ENCODE measurements at regions not wholly inside any gene's neighbourhood (a gene's known extent, or its start where the extent isn't known, plus 50 kb on each side); places are given as distances from the start of the nearest gene placed in this dataset.

GRCh38 chr9:25226901-25227686 is 451.1 kb downstream of the TUSC1 start:
- H3K9me2 ChIP-seq (replicated peaks; ENCODE audit: low read length), result no peaks in the 10 kb centered on the region
- ATAC-seq, result no peak
- BruUV-seq (replicated peaks), result no TSS peak
- no peak for TF ChIP-seq CTCF (conservative IDR thresholded peaks at IDR 0.05; ENCODE audit: low read depth, low read length)
- no peak for TF ChIP-seq EZH2 (IDR thresholded peaks at IDR 0.05; ENCODE audit: low read length, unreplicated experiment)
- TF ChIP-seq EZH2phosphoT487 (IDR thresholded peaks at IDR 0.05; ENCODE audit: borderline replicate concordance, low read length), result no peak
- H3K27ac ChIP-seq (ENCODE audit: low read length), result no peak overlapping the region
- ChIA-PET CTCF (no interaction called here), POLR2A (ENCODE audit: unreplicated experiment) (no interaction called here)
- H3F3A ChIP-seq (ENCODE audit: low read length, unreplicated experiment), result no peaks in the 10 kb centered on the region
- no peak overlapping the region for H3K4me2 ChIP-seq (ENCODE audit: low read length)
- no peak overlapping the region for H3K4me3 ChIP-seq (ENCODE audit: low read length)
- no peaks in the 10 kb centered on the region for H3K36me3 ChIP-seq (ENCODE audit: low read depth, low read length)
- no peak overlapping the region for H3K9ac ChIP-seq (ENCODE audit: low read length)
- H3K27me3 ChIP-seq (ENCODE audit: low read length), result no peaks in the 10 kb centered on the region
- no peaks in the 10 kb centered on the region for H4K20me1 ChIP-seq (ENCODE audit: low read length)
- no peaks in the 10 kb centered on the region for H3K9me3 ChIP-seq (ENCODE audit: low read length)
- H3K79me2 ChIP-seq (ENCODE audit: low read length), result no peaks in the 10 kb centered on the region
- intact Hi-C loops (cut with micrococcal nuclease), result no loop called here
- H2AFZ ChIP-seq (ENCODE audit: low read length), result no peak overlapping the region
- H3K4me1 ChIP-seq (ENCODE audit: insufficient read depth, low read length), result no peaks in the 10 kb centered on the region
- DNase-seq, result no peak

GRCh38 chr9:25225938-25226760 is 452.1 kb downstream of the TUSC1 start:
- H3K9me2 ChIP-seq (replicated peaks; ENCODE audit: low read length), result no peaks in the 10 kb centered on the region
- TF ChIP-seq EZH2phosphoT487 (IDR thresholded peaks at IDR 0.05; ENCODE audit: borderline replicate concordance, low read length), result no peak
- no peak for TF ChIP-seq EZH2 (IDR thresholded peaks at IDR 0.05; ENCODE audit: low read length, unreplicated experiment)
- no peak for TF ChIP-seq CTCF (conservative IDR thresholded peaks at IDR 0.05; ENCODE audit: low read depth, low read length)

More at GRCh38 chr9:25225938-25226760, 452.1 kb downstream of the TUSC1 start:
- no peaks in the 10 kb centered on the region for H3K79me2 ChIP-seq (ENCODE audit: low read length)
- intact Hi-C loops (cut with micrococcal nuclease), result no loop called here
- no TSS peak for BruUV-seq (replicated peaks)
- H2AFZ ChIP-seq (ENCODE audit: low read length), result no peak overlapping the region
- DNase-seq (no peak), ATAC-seq (no peak)
- H3K4me2 ChIP-seq (ENCODE audit: low read length), result no peak overlapping the region
- ChIA-PET POLR2A (ENCODE audit: unreplicated experiment) (no interaction called here), CTCF (no interaction called here)
- no peak overlapping the region for H3K9ac ChIP-seq (ENCODE audit: low read length)
- H3K27ac ChIP-seq (ENCODE audit: low read length), result no peak overlapping the region
- no peaks in the 10 kb centered on the region for H3K9me3 ChIP-seq (ENCODE audit: low read length)
- no peak overlapping the region for H3K4me3 ChIP-seq (ENCODE audit: low read length)
- H3K27me3 ChIP-seq (ENCODE audit: low read length), result no peaks in the 10 kb centered on the region
- H4K20me1 ChIP-seq (ENCODE audit: low read length), result no peaks in the 10 kb centered on the region
- no peaks in the 10 kb centered on the region for H3F3A ChIP-seq (ENCODE audit: low read length, unreplicated experiment)
- H3K36me3 ChIP-seq (ENCODE audit: low read depth, low read length), result no peaks in the 10 kb centered on the region
- H3K4me1 ChIP-seq (ENCODE audit: insufficient read depth, low read length), result no peaks in the 10 kb centered on the region

Measured in PC-3 (cell line).